ENCODE measurements at regions not wholly inside any gene's neighbourhood (a gene's known extent, or its start where the extent isn't known, plus 50 kb on each side); places are given as distances from the start of the nearest gene placed in this dataset.

GRCh38 chr11:135062994-135063393 is 651.0 kb upstream of the B3GAT1 start:
- DNase-seq (ENCODE audit: extremely low spot score), result no peak
- ChIA-PET POLR2A (no interaction called here), CTCF (no interaction called here)
- TF ChIP-seq CTCF (IDR thresholded peaks at IDR 0.05; ENCODE audit: control extremely low read depth, extremely low read depth, low read depth, missing control alignments), result no peak

GRCh38 chr11:135061166-135061565 is 649.1 kb upstream of the B3GAT1 start:
- DNase-seq (ENCODE audit: extremely low spot score), result no peak
- ChIA-PET POLR2A (no interaction called here), CTCF (no interaction called here)
- no peak for TF ChIP-seq CTCF (IDR thresholded peaks at IDR 0.05; ENCODE audit: control extremely low read depth, extremely low read depth, low read depth, missing control alignments)

GRCh38 chr11:135046986-135047385 is 634.9 kb upstream of the B3GAT1 start:
- ChIA-PET POLR2A (no interaction called here), CTCF (no interaction called here)
- DNase-seq (ENCODE audit: extremely low spot score), result no peak
- no peak for TF ChIP-seq CTCF (IDR thresholded peaks at IDR 0.05; ENCODE audit: control extremely low read depth, extremely low read depth, low read depth, missing control alignments)

DNA sequence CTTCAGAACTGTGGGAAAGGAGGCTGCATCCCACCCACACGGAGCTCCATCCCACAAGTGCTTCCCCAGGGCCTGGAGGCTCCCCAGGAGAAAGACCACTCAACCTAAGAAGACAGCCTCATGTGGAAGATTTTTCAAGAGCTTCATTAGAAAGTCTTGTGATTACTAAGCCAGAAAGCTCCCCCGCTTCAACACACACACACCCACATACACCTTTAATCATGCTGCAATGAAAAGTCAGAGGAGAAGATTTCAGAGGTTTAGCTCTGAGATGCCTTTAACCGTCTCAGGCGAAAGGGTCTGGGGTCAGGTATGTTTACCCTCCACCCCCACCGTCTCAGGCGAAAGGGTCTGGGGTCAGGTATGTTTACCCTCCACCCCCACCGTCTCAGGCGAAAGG is 634.5 kb upstream of the B3GAT1 start:
- DNase-seq (ENCODE audit: extremely low spot score), result no peak
- no peak for TF ChIP-seq CTCF (IDR thresholded peaks at IDR 0.05; ENCODE audit: control extremely low read depth, extremely low read depth, low read depth, missing control alignments)
- CTCF ChIA-PET, result no interaction called here
- POLR2A ChIA-PET, result no interaction called here

- ChIA-PET CTCF (no interaction called here), POLR2A (no interaction called here)
- no peak for DNase-seq (ENCODE audit: extremely low spot score)
- no peak for TF ChIP-seq CTCF (IDR thresholded peaks at IDR 0.05; ENCODE audit: control extremely low read depth, extremely low read depth, low read depth, missing control alignments)
Observed at GRCh38 chr11:135043434-135043833, 631.4 kb upstream of the B3GAT1 start.

- no peak for DNase-seq (ENCODE audit: extremely low spot score)
- TF ChIP-seq CTCF (IDR thresholded peaks at IDR 0.05; ENCODE audit: control extremely low read depth, extremely low read depth, low read depth, missing control alignments), result no peak
- ChIA-PET CTCF (no interaction called here), POLR2A (no interaction called here)
Observed at GRCh38 chr11:135037828-135038227, 625.8 kb upstream of the B3GAT1 start.

Measured in GM10248 (cell line).